DOHH2 (cell line): ENCODE measurements at regions not wholly inside any gene's neighbourhood (a gene's known extent, or its start where the extent isn't known, plus 50 kb on each side); places are given as distances from the start of the nearest gene placed in this dataset.

Experiments used
- CTCF ChIP-seq: fragments of 200-600 bp; sonication (generic); IDR thresholded peaks from one replicate; pipeline ENCODE4 v1.5.1; 2014; ENCODE audit warnings: antibody characterized with exemption, mild to moderate bottlenecking, low read depth, low read length; ENCODE audit not compliant: poor library complexity, severe bottlenecking
- EZH2phosphoT487 ChIP-seq: fragments of 200-600 bp; sonication (generic); IDR thresholded peaks from 2 replicates; pipeline ENCODE4 v1.6.1; 2017; ENCODE audit warnings: borderline replicate concordance, mild to moderate bottlenecking, antibody characterized with exemption, low read length, moderate library complexity, mixed read lengths

GRCh38 chr5:3059488-3059887 lies 308.0 kb upstream of the IRX2 start:
- TF ChIP-seq CTCF (no peak), EZH2phosphoT487 (no peak)
